ENCODE measurements at regions not wholly inside any gene's neighbourhood (a gene's known extent, or its start where the extent isn't known, plus 50 kb on each side); places are given as distances from the start of the nearest gene placed in this dataset.

DNA sequence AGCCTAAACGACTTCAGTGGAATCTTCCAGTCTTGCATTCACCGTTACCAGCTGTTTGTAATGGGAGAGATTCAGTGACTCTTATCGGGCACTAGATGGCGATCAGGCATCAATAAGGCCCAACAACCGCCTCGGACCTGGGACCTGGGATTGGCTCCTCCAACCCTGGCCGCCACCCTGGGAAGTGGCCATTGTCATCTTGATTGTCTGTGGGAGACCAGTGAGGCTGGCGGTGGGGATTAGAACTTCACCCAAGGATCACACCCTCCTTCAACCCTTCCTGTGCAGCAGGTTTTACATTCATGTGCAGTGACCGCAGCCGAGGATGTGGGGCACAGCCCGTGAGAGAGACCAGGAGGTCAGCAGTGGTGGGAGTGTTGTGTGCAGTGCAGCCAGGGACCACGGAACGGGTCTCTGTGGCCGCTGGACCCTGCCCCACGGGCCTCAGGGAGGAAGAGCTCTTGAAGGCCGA lies 85.3 kb downstream of the SPP2 start:
- TF ChIP-seq EP300 (IDR thresholded peaks at IDR 0.05; ENCODE audit: low read depth) = no peak
- TF ChIP-seq POLR2A (IDR thresholded peaks at IDR 0.05) = no peak
- TF ChIP-seq, protein P1, sequence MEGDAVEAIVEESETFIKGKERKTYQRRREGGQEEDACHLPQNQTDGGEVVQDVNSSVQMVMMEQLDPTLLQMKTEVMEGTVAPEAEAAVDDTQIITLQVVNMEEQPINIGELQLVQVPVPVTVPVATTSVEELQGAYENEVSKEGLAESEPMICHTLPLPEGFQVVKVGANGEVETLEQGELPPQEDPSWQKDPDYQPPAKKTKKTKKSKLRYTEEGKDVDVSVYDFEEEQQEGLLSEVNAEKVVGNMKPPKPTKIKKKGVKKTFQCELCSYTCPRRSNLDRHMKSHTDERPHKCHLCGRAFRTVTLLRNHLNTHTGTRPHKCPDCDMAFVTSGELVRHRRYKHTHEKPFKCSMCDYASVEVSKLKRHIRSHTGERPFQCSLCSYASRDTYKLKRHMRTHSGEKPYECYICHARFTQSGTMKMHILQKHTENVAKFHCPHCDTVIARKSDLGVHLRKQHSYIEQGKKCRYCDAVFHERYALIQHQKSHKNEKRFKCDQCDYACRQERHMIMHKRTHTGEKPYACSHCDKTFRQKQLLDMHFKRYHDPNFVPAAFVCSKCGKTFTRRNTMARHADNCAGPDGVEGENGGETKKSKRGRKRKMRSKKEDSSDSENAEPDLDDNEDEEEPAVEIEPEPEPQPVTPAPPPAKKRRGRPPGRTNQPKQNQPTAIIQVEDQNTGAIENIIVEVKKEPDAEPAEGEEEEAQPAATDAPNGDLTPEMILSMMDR (IDR thresholded peaks at IDR 0.05) = peak; percentile 65 to 83 (median 76)
- TF ChIP-seq POLR2AphosphoS5 (IDR thresholded peaks at IDR 0.05) = no peak
- no peaks in the 10 kb centered on the region for H3K9me3 ChIP-seq
- no peaks in the 10 kb centered on the region for H3K36me3 ChIP-seq
- no peak overlapping the region for H3K27ac ChIP-seq
- intact Hi-C loops (cut with DNase I; ENCODE audit: low total_unique reads) (loop anchor here (10.0 kb wide), 2 partner anchors 369 to 409 kb away; no protein-coding TSS in a partner anchor), in situ Hi-C loops (cut with MboI; ENCODE audit: low pct_ligation_motif_present in 1 of 4, low pct_unique_long_range_greater_than_20kb in 1 of 4, low sequenced_read_pairs in 3 of 4) (loop anchor here in 3 of 4 donors (10.0 to 25.0 kb wide), 4 partner anchors 127 to 977 kb away; no protein-coding TSS in a partner anchor)
- H3K4me3 ChIP-seq = no peak overlapping the region
- H3K4me1 ChIP-seq = no peaks in the 10 kb centered on the region
- 38% methylated on average over 16 of the region's 16 CpGs; no CpG with 5 or more reads in 1 of the 2 donors for WGBS, 2 donors (ENCODE audit: low coverage in 1 of 2)
- H3K27me3 ChIP-seq = peaks cover 5% of the 10 kb centered on the region
- DNase-seq = peak; percentile 62

DNA sequence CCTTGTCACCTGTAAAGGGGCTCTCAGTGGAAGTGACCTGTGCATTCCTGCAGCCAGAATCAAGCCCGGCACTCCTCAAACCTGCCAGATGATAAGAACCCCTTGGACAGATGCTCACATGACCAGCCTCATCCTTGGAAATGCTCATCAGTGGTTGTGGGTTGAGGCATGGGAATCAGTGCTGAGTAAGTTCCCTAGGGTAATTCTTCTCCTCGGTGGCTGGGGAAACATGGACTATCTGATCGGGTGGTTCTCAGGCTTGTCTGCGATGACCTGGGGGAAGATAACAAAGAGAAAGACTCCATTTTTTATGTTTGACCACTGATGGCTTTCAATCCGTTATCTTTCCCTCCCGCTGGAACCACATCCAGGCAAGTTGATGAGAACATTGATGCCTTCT lies 84.0 kb downstream of the SPP2 start:
- TF ChIP-seq POLR2A (IDR thresholded peaks at IDR 0.05) (no peak), POLR2AphosphoS5 (IDR thresholded peaks at IDR 0.05) (no peak), EP300 (IDR thresholded peaks at IDR 0.05; ENCODE audit: low read depth) (no peak)
- TF ChIP-seq, protein P1 (IDR thresholded peaks at IDR 0.05) = no peak
- intact Hi-C loops (cut with DNase I; ENCODE audit: low total_unique reads) = loop anchor here (10.0 kb wide), 2 partner anchors 370 to 410 kb away; no protein-coding TSS in a partner anchor

DNA sequence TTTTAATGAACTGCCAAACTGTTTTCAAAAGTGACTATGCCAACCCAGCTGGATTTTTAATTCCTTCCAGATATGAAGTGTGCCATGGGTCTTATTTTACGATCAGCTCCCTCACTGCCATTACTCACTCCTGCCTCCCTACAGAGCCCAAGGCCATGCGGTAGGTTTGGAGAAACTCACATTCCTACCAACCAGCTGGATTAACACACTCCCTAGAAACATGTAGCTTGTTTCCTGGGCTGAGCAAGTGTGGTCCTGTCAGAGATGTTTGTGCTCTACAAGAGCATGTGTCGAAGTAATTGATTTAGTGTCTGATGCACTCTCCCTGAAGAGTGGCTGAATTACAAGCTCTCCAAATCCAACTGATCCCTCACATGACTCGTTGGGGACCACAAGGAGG lies 82.5 kb downstream of the SPP2 start:
- intact Hi-C loops (cut with DNase I; ENCODE audit: low total_unique reads) = loop anchor here (10.0 kb wide), 2 partner anchors 372 to 412 kb away; no protein-coding TSS in a partner anchor
- H3K27me3 ChIP-seq = no peaks in the 10 kb centered on the region
- H3K9me3 ChIP-seq = no peaks in the 10 kb centered on the region
- no peak overlapping the region for H3K4me3 ChIP-seq
- 70 to 100% methylated on average over 1 to 4 of the region's 4 CpGs for WGBS, 2 donors (ENCODE audit: low coverage in 1 of 2)
- in situ Hi-C loops (cut with MboI; ENCODE audit: low pct_ligation_motif_present in 1 of 4, low pct_unique_long_range_greater_than_20kb in 1 of 4, low sequenced_read_pairs in 3 of 4) = loop anchor here in 3 of 4 donors (5.0 to 25.0 kb wide), 5 partner anchors 129 to 979 kb away; no protein-coding TSS in a partner anchor
- no peaks in the 10 kb centered on the region for H3K36me3 ChIP-seq
- no peak for TF ChIP-seq EP300 (IDR thresholded peaks at IDR 0.05; ENCODE audit: low read depth)
- no peak for TF ChIP-seq POLR2A (IDR thresholded peaks at IDR 0.05)
- no peak for TF ChIP-seq POLR2AphosphoS5 (IDR thresholded peaks at IDR 0.05)
- TF ChIP-seq, protein P1 (IDR thresholded peaks at IDR 0.05) = no peak
- no peaks in the 10 kb centered on the region for H3K4me1 ChIP-seq
- DNase-seq = no peak
- H3K27ac ChIP-seq = no peak overlapping the region

More for the DNA sequence above, 84.0 kb downstream of the SPP2 start:
- H3K4me3 ChIP-seq = no peak overlapping the region
- no peaks in the 10 kb centered on the region for H3K27me3 ChIP-seq
- in situ Hi-C loops (cut with MboI; ENCODE audit: low pct_ligation_motif_present in 1 of 4, low pct_unique_long_range_greater_than_20kb in 1 of 4, low sequenced_read_pairs in 3 of 4) = loop anchor here in 3 of 4 donors (5.0 to 25.0 kb wide), 5 partner anchors 128 to 978 kb away; no protein-coding TSS in a partner anchor
- 95% methylated on average over 6 of the region's 6 CpGs; no CpG with 5 or more reads in 1 of the 2 donors for WGBS, 2 donors (ENCODE audit: low coverage in 1 of 2)
- H3K9me3 ChIP-seq = no peaks in the 10 kb centered on the region
- no peak for DNase-seq
- H3K36me3 ChIP-seq = no peaks in the 10 kb centered on the region
- H3K4me1 ChIP-seq = no peaks in the 10 kb centered on the region
- H3K27ac ChIP-seq = no peak overlapping the region

DNA sequence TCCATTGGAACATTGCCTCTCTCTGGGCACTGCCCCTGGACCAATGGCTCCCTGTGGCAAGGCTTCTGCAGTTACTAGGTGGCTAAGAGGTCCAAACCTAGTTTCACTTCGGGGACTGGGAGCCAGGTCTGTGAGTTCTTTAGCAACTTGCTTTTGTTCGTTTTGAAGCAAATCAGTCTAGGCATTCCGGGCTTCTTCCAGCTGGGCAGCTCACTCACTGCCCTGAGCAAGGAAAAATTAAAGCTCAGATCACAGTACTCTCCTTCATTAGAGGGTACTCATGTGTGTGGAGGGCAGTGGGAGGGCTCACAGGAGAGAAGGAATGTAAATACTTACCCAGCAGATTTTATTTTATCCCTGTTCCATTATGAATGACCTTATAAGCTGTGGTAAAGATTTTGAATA lies 80.3 kb downstream of the SPP2 start:
- 61 to 94% methylated on average over 2 to 3 of the region's 3 CpGs for WGBS, 2 donors (ENCODE audit: low coverage in 1 of 2)
- no peak overlapping the region for H3K27ac ChIP-seq
- no peaks in the 10 kb centered on the region for H3K36me3 ChIP-seq
- H3K4me3 ChIP-seq = no peak overlapping the region
- TF ChIP-seq POLR2AphosphoS5 (IDR thresholded peaks at IDR 0.05) (no peak), EP300 (IDR thresholded peaks at IDR 0.05; ENCODE audit: low read depth) (no peak), POLR2A (IDR thresholded peaks at IDR 0.05) (no peak)
- TF ChIP-seq, protein P1 (IDR thresholded peaks at IDR 0.05) = no peak
- no peaks in the 10 kb centered on the region for H3K27me3 ChIP-seq
- H3K4me1 ChIP-seq = no peaks in the 10 kb centered on the region
- intact Hi-C loops (cut with DNase I; ENCODE audit: low total_unique reads) (loop anchor here (10.0 kb wide), 2 partner anchors 374 to 414 kb away; no protein-coding TSS in a partner anchor), in situ Hi-C loops (cut with MboI; ENCODE audit: low pct_ligation_motif_present in 1 of 4, low pct_unique_long_range_greater_than_20kb in 1 of 4, low sequenced_read_pairs in 3 of 4) (loop anchor here in 3 of 4 donors (5.0 to 25.0 kb wide), 5 partner anchors 132 to 982 kb away; no protein-coding TSS in a partner anchor)
- H3K9me3 ChIP-seq = no peaks in the 10 kb centered on the region
- DNase-seq = no peak

All from transverse colon (tissue), 4 donors.